Spleen (tissue), 11 donors: ENCODE measurements at regions not wholly inside any gene's neighbourhood (a gene's known extent, or its start where the extent isn't known, plus 50 kb on each side); places are given as distances from the start of the nearest gene placed in this dataset.

Source experiments
- DNase-seq: peaks from one replicate; pipeline ENCODE4 v3.0.0-alpha.2; 2020
- H3K27ac ChIP-seq, 8 donors: fragments of 200-600 bp; sonication (generic) in 7 of 8; 1 replicate in 4 of 8; 2 replicates in 4 of 8; pipeline versions ENCODE4 v1.5.0 to v1.8.0; 2016 to 2021; ENCODE audit warnings: inconsistent platforms in 4 of 8, mild to moderate bottlenecking in 4 of 8, moderate library complexity in 1 of 8
- H3K27me3 ChIP-seq, 7 donors: fragments of 200-600 bp; sonication (generic) in 6 of 7; replicated peaks in 1 of 7; 1 replicate in 4 of 7; 2 replicates in 3 of 7; pipeline versions ENCODE4 v1.5.0 to v1.8.0; 2016 to 2021; ENCODE audit warnings: inconsistent platforms in 3 of 7, mild to moderate bottlenecking in 1 of 7
- H3K36me3 ChIP-seq, 6 donors: fragments of 200-600 bp; sonication (generic) in 5 of 6; 1 replicate in 4 of 6; 2 replicates in 2 of 6; pipeline versions ENCODE4 v1.5.0 to v1.8.0; 2016 to 2021; ENCODE audit warnings: inconsistent platforms in 2 of 6
- H3K4me1 ChIP-seq, 6 donors: fragments of 200-600 bp; sonication (generic) in 5 of 6; 1 replicate in 3 of 6; 2 replicates in 3 of 6; pipeline versions ENCODE4 v1.5.0 to v1.8.0; 2016 to 2021; ENCODE audit warnings: inconsistent platforms in 3 of 6
- H3K4me3 ChIP-seq, 8 donors: fragments of 200-600 bp; sonication (generic) in 7 of 8; 1 replicate in 4 of 8; 2 replicates in 4 of 8; pipeline versions ENCODE4 v1.5.0 to v1.8.0; 2016 to 2021; ENCODE audit warnings: inconsistent platforms in 4 of 8, mild to moderate bottlenecking in 4 of 8, moderate library complexity in 2 of 8
- H3K9me3 ChIP-seq, 8 donors: fragments of 200-600 bp; sonication (generic) in 7 of 8; 1 replicate in 4 of 8; 2 replicates in 4 of 8; pipeline versions ENCODE4 v1.5.0 to v1.8.0; 2016 to 2021; ENCODE audit warnings: inconsistent platforms in 4 of 8
- CTCF ChIP-seq, 11 experiments: fragments of 200-600 bp in 7 of 11; fragments of 450-650 bp in 4 of 11; sonication (generic) in 4 of 11; IDR thresholded peaks in 8 of 11; conservative IDR thresholded peaks in 3 of 11; 1 replicate in 7 of 11; 2 replicates in 4 of 11; pipeline versions ENCODE4 v1.4.0 to v1.8.0; 2016 to 2021; ENCODE audit warnings: antibody characterized with exemption in 11 of 11, inconsistent platforms in 4 of 11, mild to moderate bottlenecking in 1 of 11
- POLR2A ChIP-seq, 3 donors: fragments of 450-650 bp; IDR thresholded peaks; one replicate each; pipeline ENCODE4 v1.5.1; 2017; ENCODE audit warnings: antibody characterized with exemption in 3 of 3, mild to moderate bottlenecking in 1 of 3
- POLR2AphosphoS5 ChIP-seq, 3 donors: sonication (generic); formaldehyde crosslinking; IDR thresholded peaks; one replicate each; pipeline ENCODE4 v1.5.1; 2017; ENCODE audit warnings: antibody characterized with exemption in 3 of 3
- WGBS, 5 donors: extraction: QIAGEN DNeasy Blood & Tissue Kit in 3 of 5; methylation state at CpG; one replicate each; pipeline versions ENCODE4 v1.1.5 to v1.1.7; 2013 to 2018; 5-methylcytosine and 5-hydroxymethylcytosine counted together
- intact Hi-C: fragments of 100-400 bp; cut with DNase I; formaldehyde crosslinking; loops from one replicate; pipeline ENCODE4 v1.15.0; 2023; ENCODE audit warnings: low total_unique reads
- donor health status: healthy with polysubstance abuse.
- donor health status: DM: no; HTN: no; CAD: no; lungs with moderate emphysema.
- donor health status: DM: no; HTN: no; CAD: no.
- donor health status: Bipolar disorder and iron deficiency.
- donor health status: healthy.
- donor health status: DM: no; HTN: no; CAD: no.
- donor health status: DM: yes; HTN: yes; CAD: no.

GRCh38 chr10:131427901-131428300 lies 116.4 kb upstream of the TCERG1L start:
- Histone ChIP-seq H3K27me3 (peaks cover 0 to 26% (median 0%) of the 10 kb centered on the region in 7 donors), H3K27ac (no peak overlapping the region), H3K4me3 (no peak overlapping the region), H3K36me3 (no peaks in the 10 kb centered on the region), H3K4me1 (peaks cover 0 to 35% (median 8%) of the 10 kb centered on the region in 6 donors), H3K9me3 (no peaks in the 10 kb centered on the region)
- 89 to 96% (median 95%) methylated on average over 8 of the region's 8 CpGs for WGBS, 5 donors
- peak; percentile 59 for DNase-seq
- no peak for TF ChIP-seq POLR2A (IDR thresholded peaks at IDR 0.05)
- intact Hi-C loops, result no loop called here

GRCh38 chr10:131429141-131429540 lies 117.6 kb upstream of the TCERG1L start:
- intact Hi-C loops, result no loop called here
- peak; percentile 48 for DNase-seq
- no peak overlapping the region for H3K4me3 ChIP-seq
- 55 to 82% (median 73%) methylated on average over 5 of the region's 5 CpGs for WGBS, 5 donors
- H3K4me1 ChIP-seq, result peaks cover 0 to 31% (median 7%) of the 10 kb centered on the region in 6 donors
- H3K27me3 ChIP-seq, result peaks cover 0 to 26% (median 0%) of the 10 kb centered on the region in 7 donors
- H3K36me3 ChIP-seq, result no peaks in the 10 kb centered on the region
- no peak overlapping the region for H3K27ac ChIP-seq
- TF ChIP-seq CTCF (IDR thresholded peaks at IDR 0.05 in 8 of 11, conservative IDR thresholded peaks at IDR 0.05 in 3 of 11) (no peak), POLR2A (IDR thresholded peaks at IDR 0.05) (no peak), POLR2AphosphoS5 (IDR thresholded peaks at IDR 0.05) (no peak)
- H3K9me3 ChIP-seq, result no peaks in the 10 kb centered on the region

- intact Hi-C loops, result no loop called here
- Histone ChIP-seq H3K9me3 (no peaks in the 10 kb centered on the region), H3K27me3 (peaks cover 0 to 26% (median 0%) of the 10 kb centered on the region in 7 donors), H3K4me1 (peaks cover 0 to 23% (median 5%) of the 10 kb centered on the region in 6 donors), H3K27ac (no peak overlapping the region), H3K4me3 (no peak overlapping the region), H3K36me3 (no peaks in the 10 kb centered on the region)
- WGBS, 5 donors, result 75 to 80% (median 79%) methylated on average over 14 of the region's 14 CpGs
- TF ChIP-seq POLR2AphosphoS5 (IDR thresholded peaks at IDR 0.05), result no peak
- TF ChIP-seq POLR2A (IDR thresholded peaks at IDR 0.05), result no peak
- no peak for TF ChIP-seq CTCF (IDR thresholded peaks at IDR 0.05 in 8 of 11, conservative IDR thresholded peaks at IDR 0.05 in 3 of 11)
- peak; percentile 42 for DNase-seq
These were observed 118.4 kb upstream of the TCERG1L start for GRCh38 chr10:131429942-131430341.

- TF ChIP-seq CTCF (IDR thresholded peaks at IDR 0.05 in 8 of 11, conservative IDR thresholded peaks at IDR 0.05 in 3 of 11), result no peak
- Histone ChIP-seq H3K36me3 (no peaks in the 10 kb centered on the region), H3K4me1 (peaks cover 0 to 14% (median 3%) of the 10 kb centered on the region in 6 donors), H3K4me3 (no peak overlapping the region), H3K27me3 (peaks cover 0 to 26% (median 0%) of the 10 kb centered on the region in 7 donors), H3K27ac (no peak overlapping the region), H3K9me3 (no peaks in the 10 kb centered on the region)
- intact Hi-C loops, result no loop called here
- peak; percentile 52 for DNase-seq
- 76 to 81% (median 79%) methylated on average over 16 of the region's 16 CpGs for WGBS, 5 donors
These were observed 119.3 kb upstream of the TCERG1L start for GRCh38 chr10:131430716-131431412.
